ENCODE measurements at regions not wholly inside any gene's neighbourhood (a gene's known extent, or its start where the extent isn't known, plus 50 kb on each side); places are given as distances from the start of the nearest gene placed in this dataset.

DNA sequence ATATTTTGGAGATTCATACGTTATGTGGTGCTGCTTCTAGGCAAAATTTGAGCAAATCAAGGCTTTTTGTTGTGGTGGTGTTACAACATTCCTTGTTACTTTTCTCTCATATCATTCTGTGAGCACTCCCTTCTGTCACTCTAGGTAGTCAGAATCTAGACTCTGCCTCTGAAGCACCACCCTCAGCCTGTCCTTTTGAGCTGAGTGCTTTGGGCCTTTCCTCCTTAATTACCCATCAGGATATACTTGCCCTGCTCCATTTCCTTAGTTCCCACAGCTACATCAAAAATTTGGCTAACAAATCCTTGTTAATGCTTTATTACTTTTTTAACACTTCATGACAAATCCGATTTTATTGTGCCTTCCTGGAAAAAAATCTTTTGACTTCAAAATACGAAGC is 289.6 kb downstream of the CALCRL start:
- no peak overlapping the region for H3K4me3 ChIP-seq
- no peaks in the 10 kb centered on the region for H3K36me3 ChIP-seq (ENCODE audit: control insufficient read depth in 2 of 2, insufficient read depth in 2 of 2, low read length in 1 of 2)
- no peak overlapping the region for H3K9ac ChIP-seq (ENCODE audit: control insufficient read depth, insufficient read depth, low read length)
- H4K20me1 ChIP-seq (ENCODE audit: control insufficient read depth, insufficient read depth), result no peaks in the 10 kb centered on the region
- RAD21 ChIA-PET (ENCODE audit: unreplicated experiment), result interaction anchor here (1.4 kb wide), 1 partner anchor 296 kb away, joined by 3 read pairs; no protein-coding TSS in a partner anchor
- CTCF ChIA-PET, result no interaction called here
- no peaks in the 10 kb centered on the region for H3K4me1 ChIP-seq (ENCODE audit: control insufficient read depth, insufficient read depth, low read length)
- no peak overlapping the region for H2AFZ ChIP-seq (ENCODE audit: control insufficient read depth, low read depth, low read length)
- no peak for TF ChIP-seq CTCF (IDR thresholded peaks at IDR 0.05 in 2 of 3, conservative IDR thresholded peaks at IDR 0.05 in 1 of 3; ENCODE audit: control insufficient read depth in 2 of 3, extremely low read depth in 1 of 3, insufficient read depth in 1 of 3, low read depth in 3 of 3, low read length in 3 of 3)
- TF ChIP-seq CHD1 (IDR thresholded peaks at IDR 0.05; ENCODE audit: low read depth, low read length), result no peak
- FAIRE-seq (no peak), DNase-seq (ENCODE audit: low read depth, low spot score) (no peak), ATAC-seq (no peak)
- no peaks in the 10 kb centered on the region for H3K9me3 ChIP-seq (replicated peaks; ENCODE audit: control insufficient read depth, insufficient read depth, low read length)
- no peaks in the 10 kb centered on the region for H3K27me3 ChIP-seq (replicated peaks in 1 of 2; ENCODE audit: control insufficient read depth in 2 of 2, insufficient read depth in 2 of 2, low read length in 1 of 2)
- WGBS (ENCODE audit: insufficient coverage, insufficient replicate concordance, low lambda C conversion rate, missing lambda C conversion rate), result 0% methylated on average over 3 of the region's 3 CpGs
- no peak overlapping the region for H3K27ac ChIP-seq (ENCODE audit: control insufficient read depth, insufficient read depth)
- H3K79me2 ChIP-seq (ENCODE audit: control insufficient read depth, insufficient read depth, low read length), result no peaks in the 10 kb centered on the region
- H3K4me2 ChIP-seq (ENCODE audit: control insufficient read depth, insufficient read depth), result no peak overlapping the region
- SMC1A ChIA-PET (ENCODE audit: uncharacterized antibody, unreplicated experiment), result interaction anchor here (0.6 to 0.9 kb wide), 2 partner anchors 17 to 47 kb away, joined by 3 read pairs; no protein-coding TSS in a partner anchor
- POLR2A ChIA-PET, result interaction anchor here (0.6 kb wide), 1 partner anchor 398 kb away, joined by 3 read pairs; no protein-coding TSS in a partner anchor
- intact Hi-C loops (cut with micrococcal nuclease; ENCODE audit: unreplicated experiment) (no loop called here), in situ Hi-C loops (cut with MboI) (no loop called here)
- BruUV-seq (replicated peaks), result no TSS peak

GRCh38 chr2:187157046-187157445 is 291.0 kb downstream of the CALCRL start:
- H3K27ac ChIP-seq (ENCODE audit: control insufficient read depth, insufficient read depth), result no peak overlapping the region
- H3K9ac ChIP-seq (ENCODE audit: control insufficient read depth, insufficient read depth, low read length), result no peak overlapping the region
- TF ChIP-seq CTCF (IDR thresholded peaks at IDR 0.05 in 2 of 3, conservative IDR thresholded peaks at IDR 0.05 in 1 of 3; ENCODE audit: control insufficient read depth in 2 of 3, extremely low read depth in 1 of 3, insufficient read depth in 1 of 3, low read depth in 3 of 3, low read length in 3 of 3) (no peak), POLR2AphosphoS5 (IDR thresholded peaks at IDR 0.05; ENCODE audit: low read length) (no peak), ZNF384 (IDR thresholded peaks at IDR 0.05; ENCODE audit: borderline replicate concordance, low read depth, low read length) (no peak), EP300 (IDR thresholded peaks at IDR 0.05; ENCODE audit: borderline replicate concordance in 1 of 2, control insufficient read depth in 1 of 2, low read depth in 2 of 2, low read length in 2 of 2) (no peak), RUNX3 (IDR thresholded peaks at IDR 0.05; ENCODE audit: low read length) (no peak), SREBF1 (IDR thresholded peaks at IDR 0.05; ENCODE audit: low read length) (no peak), DPF2 (IDR thresholded peaks at IDR 0.05) (no peak), CBX3 (IDR thresholded peaks at IDR 0.05; ENCODE audit: borderline replicate concordance, low read depth) (no peak), NFYA (IDR thresholded peaks at IDR 0.05; ENCODE audit: borderline replicate concordance, low read depth, low read length) (no peak), EED (IDR thresholded peaks at IDR 0.05; ENCODE audit: low read depth) (no peak)
- TF ChIP-seq, protein P1, sequence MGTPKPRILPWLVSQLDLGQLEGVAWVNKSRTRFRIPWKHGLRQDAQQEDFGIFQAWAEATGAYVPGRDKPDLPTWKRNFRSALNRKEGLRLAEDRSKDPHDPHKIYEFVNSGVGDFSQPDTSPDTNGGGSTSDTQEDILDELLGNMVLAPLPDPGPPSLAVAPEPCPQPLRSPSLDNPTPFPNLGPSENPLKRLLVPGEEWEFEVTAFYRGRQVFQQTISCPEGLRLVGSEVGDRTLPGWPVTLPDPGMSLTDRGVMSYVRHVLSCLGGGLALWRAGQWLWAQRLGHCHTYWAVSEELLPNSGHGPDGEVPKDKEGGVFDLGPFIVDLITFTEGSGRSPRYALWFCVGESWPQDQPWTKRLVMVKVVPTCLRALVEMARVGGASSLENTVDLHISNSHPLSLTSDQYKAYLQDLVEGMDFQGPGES (IDR thresholded peaks at IDR 0.05), result no peak
- SMC1A ChIA-PET (ENCODE audit: uncharacterized antibody, unreplicated experiment), result no interaction called here
- no peaks in the 10 kb centered on the region for H3K79me2 ChIP-seq (ENCODE audit: control insufficient read depth, insufficient read depth, low read length)
- H2AFZ ChIP-seq (ENCODE audit: control insufficient read depth, low read depth, low read length), result no peak overlapping the region
- WGBS (ENCODE audit: insufficient coverage, insufficient replicate concordance, low lambda C conversion rate, missing lambda C conversion rate), result 22% methylated on average over 2 of the region's 2 CpGs
- H3K27me3 ChIP-seq (replicated peaks in 1 of 2; ENCODE audit: control insufficient read depth in 2 of 2, insufficient read depth in 2 of 2, low read length in 1 of 2), result no peaks in the 10 kb centered on the region
- no peaks in the 10 kb centered on the region for H3K36me3 ChIP-seq (ENCODE audit: control insufficient read depth in 2 of 2, insufficient read depth in 2 of 2, low read length in 1 of 2)
- DNase-seq (ENCODE audit: low read depth, low spot score) (no peak), FAIRE-seq (no peak), ATAC-seq (no peak)
- H3K4me1 ChIP-seq (ENCODE audit: control insufficient read depth, insufficient read depth, low read length), result no peaks in the 10 kb centered on the region
- RAD21 ChIA-PET (ENCODE audit: unreplicated experiment), result no interaction called here
- in situ Hi-C loops (cut with MboI) (no loop called here), intact Hi-C loops (cut with micrococcal nuclease; ENCODE audit: unreplicated experiment) (no loop called here)
- H3K9me3 ChIP-seq (replicated peaks; ENCODE audit: control insufficient read depth, insufficient read depth, low read length), result no peaks in the 10 kb centered on the region
- BruUV-seq (replicated peaks), result no TSS peak
- POLR2A ChIA-PET, result interaction anchor here (1.2 kb wide), 1 partner anchor 13 kb away, joined by 3 read pairs; no protein-coding TSS in a partner anchor
- H3K4me2 ChIP-seq (ENCODE audit: control insufficient read depth, insufficient read depth), result no peak overlapping the region
- no peaks in the 10 kb centered on the region for H4K20me1 ChIP-seq (ENCODE audit: control insufficient read depth, insufficient read depth)
- no peak overlapping the region for H3K4me3 ChIP-seq
- CTCF ChIA-PET, result interaction anchor here (0.6 kb wide), 1 partner anchor 28 kb away, joined by 3 read pairs; no protein-coding TSS in a partner anchor

Data from GM12878 (cell line).